Astrocyte (in vitro differentiated cells and primary cell): ENCODE measurements at regions not wholly inside any gene's neighbourhood (a gene's known extent, or its start where the extent isn't known, plus 50 kb on each side); places are given as distances from the start of the nearest gene placed in this dataset.

Experiments used
- DNase-seq: peaks from one replicate; pipeline ENCODE4 v3.0.0-alpha.2; 2010; ENCODE audit warnings: low read depth
- FAIRE-seq: peaks from 2 replicates; lab custom pipeline; 2011; peaks lifted over from hg19 to GRCh38; lab: Jason Lieb, UNC
- H2AFZ ChIP-seq: 2 replicates; pipeline ENCODE4 v1.6.0; 2012; ENCODE audit warnings: low read depth, low read length, inconsistent platforms
- H3K27ac ChIP-seq: 2 replicates; pipeline ENCODE4 v1.5.1; 2011; ENCODE audit warnings: low read depth, low read length, inconsistent platforms
- H3K27me3 ChIP-seq: 2 replicates; pipeline ENCODE4 v1.6.0; 2011; ENCODE audit warnings: low read length, inconsistent platforms; ENCODE audit not compliant: insufficient read depth
- H3K36me3 ChIP-seq: 2 replicates; pipeline ENCODE4 v1.5.1; 2011; ENCODE audit warnings: low read length, inconsistent platforms; ENCODE audit not compliant: insufficient read depth
- H3K4me1 ChIP-seq: 2 replicates; pipeline ENCODE4 v1.5.1; 2011; ENCODE audit warnings: low read length, inconsistent platforms; ENCODE audit not compliant: insufficient read depth
- H3K4me2 ChIP-seq: 2 replicates; pipeline ENCODE4 v1.6.0; 2012; ENCODE audit warnings: low read length, inconsistent platforms
- H3K4me3 ChIP-seq: 2 replicates; pipeline ENCODE4 v1.5.1; 2011; ENCODE audit warnings: low read depth, mild to moderate bottlenecking, low read length, inconsistent platforms; ENCODE audit not compliant: insufficient read depth
- H3K79me2 ChIP-seq: 2 replicates; pipeline ENCODE4 v1.6.0; 2012; ENCODE audit warnings: mild to moderate bottlenecking, low read length, inconsistent platforms; ENCODE audit not compliant: insufficient read depth
- H3K9ac ChIP-seq: 2 replicates; pipeline ENCODE4 v1.6.0; 2012; ENCODE audit warnings: mild to moderate bottlenecking, low read length, inconsistent platforms
- H3K9me3 ChIP-seq: 2 replicates; pipeline ENCODE4 v1.5.1; 2012; ENCODE audit warnings: low read depth, mild to moderate bottlenecking, low read length, inconsistent platforms; ENCODE audit not compliant: insufficient read depth
- H4K20me1 ChIP-seq: 2 replicates; pipeline ENCODE4 v1.6.0; 2012; ENCODE audit warnings: low read length, inconsistent platforms; ENCODE audit not compliant: insufficient read depth
- H3K27ac Mint-ChIP-seq: one replicate; pipeline ENCODE4 v1.8.0; 2021; ENCODE audit warnings: mild to moderate bottlenecking, mixed read lengths; ENCODE audit not compliant: unreplicated experiment
- H3K27me3 Mint-ChIP-seq: one replicate; pipeline ENCODE4 v1.8.0; 2021; ENCODE audit warnings: low read depth, mixed read lengths; ENCODE audit not compliant: unreplicated experiment
- H3K36me3 Mint-ChIP-seq: one replicate; pipeline ENCODE4 v1.8.0; 2021; ENCODE audit warnings: low read depth, mixed read lengths; ENCODE audit not compliant: unreplicated experiment
- H3K4me1 Mint-ChIP-seq: one replicate; pipeline ENCODE4 v1.8.0; 2021; ENCODE audit warnings: low read depth, mixed read lengths; ENCODE audit not compliant: unreplicated experiment
- H3K4me3 Mint-ChIP-seq: one replicate; pipeline ENCODE4 v1.8.0; 2021; ENCODE audit warnings: mild to moderate bottlenecking, moderate library complexity, mixed read lengths; ENCODE audit not compliant: unreplicated experiment
- H3K9me3 Mint-ChIP-seq: one replicate; pipeline ENCODE4 v1.8.0; 2021; ENCODE audit warnings: mild to moderate bottlenecking, mixed read lengths; ENCODE audit not compliant: unreplicated experiment
- CTCF ChIP-seq: IDR thresholded peaks from 2 replicates; pipeline ENCODE4 v1.5.1; 2011; ENCODE audit warnings: low read depth, mild to moderate bottlenecking, inconsistent platforms, low read length, moderate library complexity; ENCODE audit not compliant: insufficient read depth
- EZH2 ChIP-seq: IDR thresholded peaks from 2 replicates; pipeline ENCODE4 v1.6.1; 2012; ENCODE audit warnings: mild to moderate bottlenecking, low read length, inconsistent platforms; ENCODE audit not compliant: insufficient read depth

GRCh38 chr11:121241343-121242211, 51.0 kb upstream of the SC5D start:
- no peaks in the 10 kb centered on the region for H3K9me3 Mint-ChIP-seq
- no peaks in the 10 kb centered on the region for H4K20me1 ChIP-seq
- H3K4me2 ChIP-seq = no peak overlapping the region
- DNase-seq (no peak), FAIRE-seq (no peak)
- H3K36me3 Mint-ChIP-seq = no peaks in the 10 kb centered on the region
- H2AFZ ChIP-seq = no peak overlapping the region
- H3K4me3 Mint-ChIP-seq = no peak overlapping the region
- H3K4me1 Mint-ChIP-seq = peaks cover 46% of the 10 kb centered on the region
- H3K9ac ChIP-seq = no peak overlapping the region
- no peaks in the 10 kb centered on the region for H3K79me2 ChIP-seq
- H3K27me3 Mint-ChIP-seq = no peaks in the 10 kb centered on the region
- no peaks in the 10 kb centered on the region for H3K9me3 ChIP-seq
- H3K4me1 ChIP-seq = peaks cover 14% of the 10 kb centered on the region
- H3K36me3 ChIP-seq = no peaks in the 10 kb centered on the region
- H3K27ac ChIP-seq = no peak overlapping the region
- no peak overlapping the region for H3K4me3 ChIP-seq
- peak overlapping the region; percentile 8 for H3K27ac Mint-ChIP-seq
- no peak for TF ChIP-seq EZH2
- TF ChIP-seq CTCF = no peak
- no peaks in the 10 kb centered on the region for H3K27me3 ChIP-seq
